Panc1 (cell line): ENCODE measurements at regions not wholly inside any gene's neighbourhood (a gene's known extent, or its start where the extent isn't known, plus 50 kb on each side); places are given as distances from the start of the nearest gene placed in this dataset.

Experiments used
- ATAC-seq: fragments of 200-7000 bp; cut with Tn5 transposase; 2 replicates; pipeline ENCODE4 v1.9.1; 2020; ENCODE audit warnings: mild to moderate bottlenecking, moderate library complexity
- BruUV-seq: library from RNA; stranded (reverse); fragments of 400-500 nt; replicated peaks from 2 replicates; lab custom pipeline; 2021; lab: Mats Ljungman, UMichigan
- CTCF ChIA-PET: fragments of 300-600 bp; sonication (Branson Sonifier 250); formaldehyde crosslinking; loops from one replicate; lab custom pipeline; 2022; ENCODE audit warnings: antibody characterized with exemption; lab: Charles Lee
- POLR2A ChIA-PET: fragments of 300-600 bp; sonication (Branson Sonifier 250); formaldehyde crosslinking; loops from one replicate; lab custom pipeline; 2022; ENCODE audit warnings: antibody characterized with exemption; lab: Charles Lee
- DNase-seq: peaks from one replicate; pipeline ENCODE4 v3.0.0-alpha.2; 2010; ENCODE audit warnings: low read depth, low spot score
- H3K27ac ChIP-seq: 2 replicates; pipeline ENCODE4 v1.5.1; 2011; ENCODE audit warnings: mild to moderate bottlenecking, low read length, inconsistent platforms
- H3K27me3 ChIP-seq: fragments of 200-500 bp; sonication (Bioruptor generic); 2 replicates; pipeline ENCODE4 v1.6.0; 2014; ENCODE audit warnings: low read length, inconsistent platforms; ENCODE audit not compliant: control insufficient read depth, insufficient read depth
- H3K36me3 ChIP-seq: fragments of 200-500 bp; sonication (Bioruptor generic); 2 replicates; pipeline ENCODE4 v1.5.1; 2014; ENCODE audit warnings: inconsistent platforms, mild to moderate bottlenecking, low read length, moderate library complexity; ENCODE audit not compliant: control insufficient read depth, insufficient read depth
- H3K4me1 ChIP-seq: 2 replicates; pipeline ENCODE4 v1.5.1; 2011; ENCODE audit warnings: inconsistent platforms, mild to moderate bottlenecking, low read length, moderate library complexity; ENCODE audit not compliant: control insufficient read depth, insufficient read depth
- H3K4me3 ChIP-seq, 2 experiments: 2 replicates each; pipeline ENCODE4 v1.5.1; 2011 to 2012; ENCODE audit warnings: low read depth in 2 of 2, low read length in 2 of 2, mild to moderate bottlenecking in 2 of 2, inconsistent platforms in 1 of 2, moderate library complexity in 1 of 2
- H3K9me3 ChIP-seq: fragments of 200-500 bp; sonication (Bioruptor generic); 2 replicates; pipeline ENCODE4 v1.5.1; 2014; ENCODE audit warnings: low read depth, mild to moderate bottlenecking, inconsistent platforms, low read length, moderate library complexity; ENCODE audit not compliant: control insufficient read depth, insufficient read depth
- CTCF ChIP-seq: fragments of 450-650 bp; IDR thresholded peaks from 2 replicates; pipeline ENCODE4 v1.5.1; 2017; ENCODE audit warnings: mild to moderate bottlenecking
- POLR2AphosphoS5 ChIP-seq: IDR thresholded peaks from 2 replicates; pipeline ENCODE4 v1.6.1; 2012; ENCODE audit warnings: mild to moderate bottlenecking, low read depth, low read length, moderate library complexity
- SIN3A ChIP-seq: IDR thresholded peaks from 2 replicates; pipeline ENCODE4 v1.6.1; 2012; ENCODE audit warnings: low read depth, mild to moderate bottlenecking, low read length, moderate library complexity, borderline replicate concordance; ENCODE audit not compliant: insufficient read depth
- TCF7L2 ChIP-seq: IDR thresholded peaks from 2 replicates; pipeline ENCODE4 v1.6.1; 2011; ENCODE audit warnings: mild to moderate bottlenecking, low read depth, low read length, inconsistent platforms
- in situ Hi-C: cut with HindIII; loops from 2 replicates; pipeline ENCODE4 v1.10.0; 2016; ENCODE audit warnings: low sequenced_read_pairs, low pct_unique_long_range_greater_than_20kb
- intact Hi-C: fragments of 100-400 bp; cut with micrococcal nuclease; formaldehyde crosslinking; loops from one replicate; pipeline ENCODE4 v1.10.0; 2022; ENCODE audit not compliant: unreplicated experiment
- TF ChIP-seq, protein P1 (sequence below), 2 experiments: IDR thresholded peaks; 2 replicates each; pipeline ENCODE4 v1.6.1; 2011 to 2012; ENCODE audit warnings: low read depth in 2 of 2, control low read depth in 1 of 2, low read length in 1 of 2, mild to moderate bottlenecking in 1 of 2, moderate library complexity in 1 of 2; ENCODE audit not compliant: insufficient read depth in 1 of 2

GRCh38 chr2:240346753-240347372 is 88.6 kb upstream of the GPC1 start:
- Histone ChIP-seq H3K36me3 (no peaks in the 10 kb centered on the region), H3K4me1 (peaks cover 3% of the 10 kb centered on the region; the same call in 1 of the 2 replicates), H3K27me3 (no peaks in the 10 kb centered on the region), H3K9me3 (no peaks in the 10 kb centered on the region), H3K27ac (no peak overlapping the region), H3K4me3 (no peak overlapping the region)
- intact Hi-C loops = no loop called here
- in situ Hi-C loops = no loop called here
- BruUV-seq = no TSS peak
- CTCF ChIA-PET = no interaction called here
- ATAC-seq (no peak), DNase-seq (no peak)
- TF ChIP-seq POLR2AphosphoS5 (no peak), CTCF (no peak), SIN3A (no peak), TCF7L2 (no peak)
- TF ChIP-seq, protein P1, sequence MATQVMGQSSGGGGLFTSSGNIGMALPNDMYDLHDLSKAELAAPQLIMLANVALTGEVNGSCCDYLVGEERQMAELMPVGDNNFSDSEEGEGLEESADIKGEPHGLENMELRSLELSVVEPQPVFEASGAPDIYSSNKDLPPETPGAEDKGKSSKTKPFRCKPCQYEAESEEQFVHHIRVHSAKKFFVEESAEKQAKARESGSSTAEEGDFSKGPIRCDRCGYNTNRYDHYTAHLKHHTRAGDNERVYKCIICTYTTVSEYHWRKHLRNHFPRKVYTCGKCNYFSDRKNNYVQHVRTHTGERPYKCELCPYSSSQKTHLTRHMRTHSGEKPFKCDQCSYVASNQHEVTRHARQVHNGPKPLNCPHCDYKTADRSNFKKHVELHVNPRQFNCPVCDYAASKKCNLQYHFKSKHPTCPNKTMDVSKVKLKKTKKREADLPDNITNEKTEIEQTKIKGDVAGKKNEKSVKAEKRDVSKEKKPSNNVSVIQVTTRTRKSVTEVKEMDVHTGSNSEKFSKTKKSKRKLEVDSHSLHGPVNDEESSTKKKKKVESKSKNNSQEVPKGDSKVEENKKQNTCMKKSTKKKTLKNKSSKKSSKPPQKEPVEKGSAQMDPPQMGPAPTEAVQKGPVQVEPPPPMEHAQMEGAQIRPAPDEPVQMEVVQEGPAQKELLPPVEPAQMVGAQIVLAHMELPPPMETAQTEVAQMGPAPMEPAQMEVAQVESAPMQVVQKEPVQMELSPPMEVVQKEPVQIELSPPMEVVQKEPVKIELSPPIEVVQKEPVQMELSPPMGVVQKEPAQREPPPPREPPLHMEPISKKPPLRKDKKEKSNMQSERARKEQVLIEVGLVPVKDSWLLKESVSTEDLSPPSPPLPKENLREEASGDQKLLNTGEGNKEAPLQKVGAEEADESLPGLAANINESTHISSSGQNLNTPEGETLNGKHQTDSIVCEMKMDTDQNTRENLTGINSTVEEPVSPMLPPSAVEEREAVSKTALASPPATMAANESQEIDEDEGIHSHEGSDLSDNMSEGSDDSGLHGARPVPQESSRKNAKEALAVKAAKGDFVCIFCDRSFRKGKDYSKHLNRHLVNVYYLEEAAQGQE (IDR thresholded peaks at IDR 0.05; ENCODE audit: insufficient read depth in 1 of 2, low read depth in 2 of 2, low read length in 1 of 2) = no peak
- POLR2A ChIA-PET = no interaction called here

DNA sequence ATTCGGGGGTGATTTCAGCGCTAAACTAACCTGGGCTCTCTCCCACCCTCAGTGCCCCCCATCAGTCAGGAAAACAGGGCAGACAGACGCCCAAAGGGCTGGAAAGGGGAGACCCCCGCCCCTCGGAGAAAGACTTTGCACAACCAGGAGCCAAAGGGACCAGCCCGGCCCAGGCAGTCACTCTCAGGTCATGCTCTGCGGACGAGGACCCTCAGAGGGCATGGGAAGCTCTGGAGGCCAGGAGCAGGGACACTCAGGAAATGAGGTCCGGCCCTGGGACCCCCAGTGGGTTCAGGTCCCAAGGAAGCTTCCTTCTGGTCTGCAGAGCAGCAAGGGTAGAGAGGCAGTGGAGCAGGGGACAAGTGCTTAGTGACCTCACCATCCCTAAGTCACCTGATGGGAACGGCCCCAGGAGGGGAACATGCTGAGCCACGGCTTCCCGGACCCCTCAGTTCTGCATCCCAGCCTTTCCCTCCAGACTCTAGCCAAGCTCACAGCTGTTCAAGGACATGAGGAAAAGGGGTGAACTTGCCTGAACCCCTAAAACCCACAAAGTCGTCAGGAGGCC is 88.0 kb upstream of the GPC1 start:
- in situ Hi-C loops = no loop called here
- ChIA-PET POLR2A (no interaction called here), CTCF (no interaction called here)
- Histone ChIP-seq H3K4me3 (no peak overlapping the region), H3K36me3 (no peaks in the 10 kb centered on the region), H3K4me1 (peaks cover 3% of the 10 kb centered on the region; the same call in 1 of the 2 replicates), H3K27me3 (no peaks in the 10 kb centered on the region), H3K27ac (no peak overlapping the region), H3K9me3 (no peaks in the 10 kb centered on the region)
- BruUV-seq = no TSS peak
- intact Hi-C loops = no loop called here
- TF ChIP-seq SIN3A = no peak
- ATAC-seq (no peak), DNase-seq (no peak)

DNA sequence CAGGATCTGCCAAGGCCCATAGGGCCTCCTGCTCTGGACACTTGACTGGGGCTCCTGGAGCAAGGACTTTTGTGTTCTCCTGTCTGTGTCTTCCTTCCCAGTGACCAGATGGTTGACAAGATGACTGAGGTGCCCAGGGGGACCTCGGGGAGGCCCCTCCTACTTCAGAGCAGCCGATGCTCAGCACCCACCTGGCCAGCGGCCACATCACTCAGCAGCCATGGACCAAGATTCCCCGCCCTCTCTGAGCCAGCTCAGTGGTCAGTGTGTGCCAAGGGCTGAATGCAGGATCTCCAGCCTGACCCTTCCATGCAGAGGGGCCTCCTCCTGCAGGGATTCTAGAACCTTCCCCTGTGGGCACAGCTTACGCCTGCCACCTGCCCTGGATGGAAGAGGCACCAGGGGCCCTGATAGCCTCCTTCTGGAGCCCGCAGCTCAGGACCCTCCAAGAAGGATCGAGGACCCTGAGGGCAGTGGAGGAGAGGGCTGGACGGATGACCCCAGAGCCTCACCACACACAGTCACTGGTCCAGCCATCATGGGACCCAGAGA is 87.4 kb upstream of the GPC1 start:
- intact Hi-C loops (no loop called here), in situ Hi-C loops (no loop called here)
- H3K9me3 ChIP-seq = no peaks in the 10 kb centered on the region
- H3K4me3 ChIP-seq = no peak overlapping the region
- no peaks in the 10 kb centered on the region for H3K27me3 ChIP-seq
- ChIA-PET CTCF (no interaction called here), POLR2A (no interaction called here)
- no peak overlapping the region for H3K27ac ChIP-seq
- TF ChIP-seq SIN3A (no peak), POLR2AphosphoS5 (no peak), CTCF (no peak)
- TF ChIP-seq, protein P1 (IDR thresholded peaks at IDR 0.05; ENCODE audit: insufficient read depth in 1 of 2, low read depth in 2 of 2, low read length in 1 of 2) = no peak
- DNase-seq = no peak
- no TSS peak for BruUV-seq
- no peaks in the 10 kb centered on the region for H3K36me3 ChIP-seq
- H3K4me1 ChIP-seq = peaks cover 3% of the 10 kb centered on the region; the same call in 1 of the 2 replicates
- no peak for ATAC-seq
